ENCODE measurements at regions not wholly inside any gene's neighbourhood (a gene's known extent, or its start where the extent isn't known, plus 50 kb on each side); places are given as distances from the start of the nearest gene placed in this dataset.

- DNase-seq (ENCODE audit: low read depth in 2 of 3, low spot score in 2 of 3) = peak in 1 of 3 donors; percentile 10
Measured at GRCh38 chr2:59938181-59938580, 615.3 kb downstream of the BCL11A start.

GRCh38 chr2:59936048-59936447 lies 617.4 kb downstream of the BCL11A start:
- no peak for DNase-seq (ENCODE audit: low read depth in 2 of 3, low spot score in 2 of 3)

- no peak for DNase-seq (ENCODE audit: low read depth in 2 of 3, low spot score in 2 of 3)
Measured at GRCh38 chr2:59935005-59935404, 618.4 kb downstream of the BCL11A start.

- DNase-seq (ENCODE audit: low read depth in 2 of 3, low spot score in 2 of 3) = no peak
Measured at GRCh38 chr2:59933948-59934347, 619.5 kb downstream of the BCL11A start.

GRCh38 chr2:59932341-59932740 lies 621.1 kb downstream of the BCL11A start:
- DNase-seq (ENCODE audit: low read depth in 2 of 3, low spot score in 2 of 3) = no peak

- DNase-seq (ENCODE audit: low read depth in 2 of 3, low spot score in 2 of 3) = no peak
Measured at GRCh38 chr2:59930430-59930829, 623.0 kb downstream of the BCL11A start.

GRCh38 chr2:59926731-59927130 lies 626.7 kb downstream of the BCL11A start:
- DNase-seq (ENCODE audit: low read depth in 2 of 3, low spot score in 2 of 3) = no peak

GRCh38 chr2:59925321-59925720 lies 628.1 kb downstream of the BCL11A start:
- DNase-seq (ENCODE audit: low read depth in 2 of 3, low spot score in 2 of 3) = no peak

- DNase-seq (ENCODE audit: low read depth in 2 of 3, low spot score in 2 of 3) = no peak
Measured at GRCh38 chr2:59924346-59924745, 629.1 kb downstream of the BCL11A start.

- no peak for DNase-seq (ENCODE audit: low read depth in 2 of 3, low spot score in 2 of 3)
Measured at GRCh38 chr2:59922450-59922849, 631.0 kb downstream of the BCL11A start.

- DNase-seq (ENCODE audit: low read depth in 2 of 3, low spot score in 2 of 3) = no peak
Measured at GRCh38 chr2:59921743-59922142, 631.7 kb downstream of the BCL11A start.

- DNase-seq (ENCODE audit: low read depth in 2 of 3, low spot score in 2 of 3) = no peak
Measured at GRCh38 chr2:59920961-59921360, 632.5 kb downstream of the BCL11A start.

- no peak for DNase-seq (ENCODE audit: low read depth in 2 of 3, low spot score in 2 of 3)
Measured at GRCh38 chr2:59920307-59920706, 633.1 kb downstream of the BCL11A start.

- DNase-seq (ENCODE audit: low read depth in 2 of 3, low spot score in 2 of 3) = no peak
Measured at GRCh38 chr2:59919579-59919978, 633.9 kb downstream of the BCL11A start.

GRCh38 chr2:59912042-59912441 lies 641.4 kb downstream of the BCL11A start:
- DNase-seq (ENCODE audit: low read depth in 2 of 3, low spot score in 2 of 3) = no peak

GRCh38 chr2:59910166-59910565 lies 643.3 kb downstream of the BCL11A start:
- DNase-seq (ENCODE audit: low read depth in 2 of 3, low spot score in 2 of 3) = no peak

- no peak for DNase-seq (ENCODE audit: low read depth in 2 of 3, low spot score in 2 of 3)
Measured at GRCh38 chr2:59909147-59909546, 644.3 kb downstream of the BCL11A start.

GRCh38 chr2:59905731-59906130 lies 647.7 kb downstream of the BCL11A start:
- DNase-seq (ENCODE audit: low read depth in 2 of 3, low spot score in 2 of 3) = no peak

GRCh38 chr2:59903994-59904544 lies 649.4 kb downstream of the BCL11A start:
- no peak for DNase-seq (ENCODE audit: low read depth in 2 of 3, low spot score in 2 of 3)

GRCh38 chr2:59900728-59901452 lies 652.6 kb downstream of the BCL11A start:
- no peak for DNase-seq (ENCODE audit: low read depth in 2 of 3, low spot score in 2 of 3)

- DNase-seq (ENCODE audit: low read depth in 2 of 3, low spot score in 2 of 3) = no peak
Measured at GRCh38 chr2:59899692-59900091, 653.8 kb downstream of the BCL11A start.

- peak in 1 of 3 donors; percentile 36 for DNase-seq (ENCODE audit: low read depth in 2 of 3, low spot score in 2 of 3)
Measured at GRCh38 chr2:59896499-59897245, 656.8 kb downstream of the BCL11A start.
